Spleen (tissue), 7 donors: ENCODE measurements at regions not wholly inside any gene's neighbourhood (a gene's known extent, or its start where the extent isn't known, plus 50 kb on each side); places are given as distances from the start of the nearest gene placed in this dataset.

Source experiments
- CTCF ChIP-seq, 11 experiments: fragments of 200-600 bp in 7 of 11; fragments of 450-650 bp in 4 of 11; sonication (generic) in 4 of 11; IDR thresholded peaks in 8 of 11; conservative IDR thresholded peaks in 3 of 11; 1 replicate in 7 of 11; 2 replicates in 4 of 11; pipeline versions ENCODE4 v1.4.0 to v1.8.0; 2016 to 2021; ENCODE audit warnings: antibody characterized with exemption in 11 of 11, inconsistent platforms in 4 of 11, mild to moderate bottlenecking in 1 of 11
- POLR2A ChIP-seq, 3 donors: fragments of 450-650 bp; IDR thresholded peaks; one replicate each; pipeline ENCODE4 v1.5.1; 2017; ENCODE audit warnings: antibody characterized with exemption in 3 of 3, mild to moderate bottlenecking in 1 of 3
- donor health status: DM: no; HTN: no; CAD: no; lungs with moderate emphysema.
- donor health status: DM: no; HTN: no; CAD: no.
- donor health status: DM: no; HTN: no; CAD: no.

GRCh38 chr7:67758551-67758950 lies 761.9 kb downstream of the TYW1 start:
- TF ChIP-seq CTCF (IDR thresholded peaks at IDR 0.05 in 8 of 11, conservative IDR thresholded peaks at IDR 0.05 in 3 of 11) (no peak), POLR2A (IDR thresholded peaks at IDR 0.05) (no peak)
